Aorta (tissue), 5 donors: ENCODE measurements at regions not wholly inside any gene's neighbourhood (a gene's known extent, or its start where the extent isn't known, plus 50 kb on each side); places are given as distances from the start of the nearest gene placed in this dataset.

ENCODE experiments used
- ATAC-seq: fragments of 200-7000 bp; cut with Tn5 transposase; one replicate; pipeline ENCODE4 v1.9.1; 2022; ENCODE audit warnings: moderate library complexity; ENCODE audit not compliant: low FRiP score
- DNase-seq, 2 donors: peaks; one replicate each; pipeline ENCODE4 v3.0.0-alpha.2; 2020
- H3K27ac ChIP-seq, 2 donors: one replicate each; pipeline ENCODE4 v1.5.1; 2013; ENCODE audit warnings: low read length in 2 of 2, mild to moderate bottlenecking in 2 of 2, moderate library complexity in 2 of 2, control low read depth in 1 of 2, inconsistent platforms in 1 of 2, low read depth in 1 of 2
- H3K27me3 ChIP-seq, 2 donors: one replicate each; pipeline ENCODE4 v1.6.1; 2013; ENCODE audit warnings: control low read depth in 1 of 2, low read length in 1 of 2, mild to moderate bottlenecking in 1 of 2, moderate library complexity in 1 of 2; ENCODE audit not compliant: insufficient read depth in 2 of 2, control insufficient read depth in 1 of 2
- H3K36me3 ChIP-seq, 2 donors: one replicate each; pipeline ENCODE4 v1.6.1; 2013; ENCODE audit warnings: control low read depth in 1 of 2, low read length in 1 of 2, mild to moderate bottlenecking in 1 of 2; ENCODE audit not compliant: insufficient read depth in 2 of 2, control insufficient read depth in 1 of 2
- H3K4me1 ChIP-seq, 2 donors: one replicate each; pipeline ENCODE4 v1.6.1; 2013; ENCODE audit warnings: low read length in 2 of 2, control low read depth in 1 of 2, mild to moderate bottlenecking in 1 of 2, moderate library complexity in 1 of 2; ENCODE audit not compliant: insufficient read depth in 2 of 2, control insufficient read depth in 1 of 2
- H3K4me3 ChIP-seq, 2 donors: one replicate each; pipeline ENCODE4 v1.5.1; 2013; ENCODE audit warnings: low read length in 2 of 2, control low read depth in 1 of 2, mild to moderate bottlenecking in 1 of 2
- H3K9me3 ChIP-seq: one replicate; pipeline ENCODE4 v1.6.1; 2013; ENCODE audit warnings: mild to moderate bottlenecking, low read length; ENCODE audit not compliant: control insufficient read depth
- WGBS, 2 donors: extraction: QIAGEN DNeasy Blood & Tissue Kit; methylation state at CpG; one replicate each; pipeline ENCODE4 v1.1.7; 2013; 5-methylcytosine and 5-hydroxymethylcytosine counted together
- intact Hi-C, 2 donors: fragments of 100-400 bp; cut with DNase I; formaldehyde crosslinking; loops; one replicate each; pipeline versions ENCODE4 v1.14.2 to v1.15.0; 2022
- donor health status: healthy with polysubstance abuse.
- donor health status: Bipolar disorder and iron deficiency.
- donor health status: DM: no; HTN: no; CAD: no.
- donor health status: DM: no; HTN: no; CAD: no.
- donor health status: DM: yes; HTN: yes; CAD: no.

- no peak for DNase-seq
- H3K4me3 ChIP-seq: no peak overlapping the region
- H3K36me3 ChIP-seq: no peaks in the 10 kb centered on the region
- H3K9me3 ChIP-seq: no peaks in the 10 kb centered on the region
- H3K27me3 ChIP-seq: no peaks in the 10 kb centered on the region
- intact Hi-C loops: no loop called here
- ATAC-seq: no peak
- H3K4me1 ChIP-seq: no peaks in the 10 kb centered on the region
- no peak overlapping the region for H3K27ac ChIP-seq
- WGBS, 2 donors: 82 to 87% methylated on average over 2 of the region's 2 CpGs
Observed at GRCh38 chr1:98172022-98172421, 251.2 kb upstream of the DPYD start.

DNA sequence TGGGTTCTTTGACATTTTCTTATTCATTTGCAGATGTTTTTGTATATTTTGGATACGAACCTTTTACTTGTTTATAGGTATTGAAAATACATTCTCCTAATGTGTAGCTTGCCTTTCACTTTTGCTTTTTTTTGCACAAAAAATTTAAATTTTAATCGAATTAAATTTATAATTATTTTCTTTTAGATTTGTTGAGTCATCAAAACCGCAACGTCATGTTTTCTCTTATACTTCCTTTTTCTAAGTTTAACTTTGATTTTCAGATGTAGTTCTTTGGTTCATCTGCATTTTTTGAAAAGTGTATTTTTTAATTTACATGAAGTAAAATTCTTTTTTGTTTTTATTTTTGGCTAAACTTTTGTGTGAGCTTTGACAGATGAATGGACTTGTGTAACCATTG lies 243.7 kb upstream of the DPYD start:
- no peak overlapping the region for H3K27ac ChIP-seq
- H3K4me1 ChIP-seq: no peaks in the 10 kb centered on the region
- intact Hi-C loops: no loop called here
- no peak overlapping the region for H3K4me3 ChIP-seq
- WGBS, 2 donors: 79 to 81% methylated on average over 4 of the region's 4 CpGs
- no peak for DNase-seq
- H3K27me3 ChIP-seq: no peaks in the 10 kb centered on the region
- no peaks in the 10 kb centered on the region for H3K36me3 ChIP-seq
- H3K9me3 ChIP-seq: no peaks in the 10 kb centered on the region
- ATAC-seq: no peak

DNA sequence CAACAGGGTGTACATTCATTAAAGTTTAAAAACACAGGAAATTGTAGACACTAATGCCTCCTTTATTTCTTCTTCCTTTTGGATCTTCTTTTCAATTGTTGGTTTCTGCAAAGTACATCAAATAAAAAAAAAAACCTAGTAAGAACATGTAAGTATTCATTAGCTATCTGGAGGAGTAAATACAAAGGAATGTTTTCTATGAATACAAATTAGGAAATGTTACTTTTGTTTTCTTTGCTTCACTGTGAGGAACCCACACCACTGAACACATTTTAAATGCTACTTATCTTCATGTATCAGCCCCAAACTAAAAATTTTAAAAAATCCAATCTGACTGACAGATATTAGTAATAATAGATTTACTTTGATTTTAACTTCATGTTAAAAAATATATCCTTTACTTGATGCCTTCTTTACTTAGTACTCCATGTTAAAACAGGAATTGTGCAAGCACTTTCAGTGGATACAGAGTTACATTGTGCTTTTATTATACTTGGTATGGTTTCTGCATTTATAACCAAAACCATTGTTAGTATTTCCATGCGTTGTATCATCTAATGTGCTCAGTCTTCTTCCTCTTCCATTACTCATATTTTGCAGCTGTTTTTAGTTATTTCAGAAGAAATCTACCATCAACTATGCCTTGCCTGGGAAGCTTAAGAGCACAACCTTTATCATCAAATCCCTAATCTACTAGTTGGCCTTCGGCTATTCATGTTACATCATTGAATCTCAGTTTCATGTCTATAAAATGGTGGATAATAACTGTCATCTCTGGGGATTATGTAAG lies 236.9 kb upstream of the DPYD start:
- DNase-seq: no peak
- intact Hi-C loops: no loop called here
- Histone ChIP-seq H3K4me3 (no peak overlapping the region), H3K4me1 (no peaks in the 10 kb centered on the region), H3K36me3 (no peaks in the 10 kb centered on the region), H3K27ac (no peak overlapping the region), H3K9me3 (no peaks in the 10 kb centered on the region), H3K27me3 (peaks cover 0 to 2% of the 10 kb centered on the region in 2 donors)
- 79 to 89% methylated on average over 2 of the region's 2 CpGs for WGBS, 2 donors
- ATAC-seq: no peak

DNA sequence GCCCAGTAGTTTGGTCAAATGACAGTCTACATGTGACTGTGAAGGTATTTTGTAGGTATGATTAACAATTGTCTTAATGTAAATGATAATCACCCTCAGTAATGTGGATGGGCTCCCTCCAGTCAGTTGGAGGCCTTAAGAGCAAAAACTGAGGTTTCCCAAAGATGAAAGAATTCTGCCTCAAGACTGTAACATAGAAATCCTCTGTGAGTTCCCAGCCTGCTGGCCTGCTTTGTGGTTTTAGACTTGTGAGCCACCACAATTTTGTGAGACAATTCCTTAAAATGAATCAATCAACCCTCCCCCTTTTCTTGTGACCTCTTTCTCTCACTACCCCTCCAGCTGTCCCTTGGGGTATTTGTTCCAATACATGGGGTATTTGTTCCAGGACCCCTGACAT lies 226.4 kb upstream of the DPYD start:
- Histone ChIP-seq H3K27ac (no peak overlapping the region), H3K4me3 (no peak overlapping the region), H3K27me3 (no peaks in the 10 kb centered on the region), H3K9me3 (no peaks in the 10 kb centered on the region), H3K4me1 (no peaks in the 10 kb centered on the region), H3K36me3 (no peaks in the 10 kb centered on the region)
- intact Hi-C loops: no loop called here
- DNase-seq: no peak
- ATAC-seq: no peak

DNA sequence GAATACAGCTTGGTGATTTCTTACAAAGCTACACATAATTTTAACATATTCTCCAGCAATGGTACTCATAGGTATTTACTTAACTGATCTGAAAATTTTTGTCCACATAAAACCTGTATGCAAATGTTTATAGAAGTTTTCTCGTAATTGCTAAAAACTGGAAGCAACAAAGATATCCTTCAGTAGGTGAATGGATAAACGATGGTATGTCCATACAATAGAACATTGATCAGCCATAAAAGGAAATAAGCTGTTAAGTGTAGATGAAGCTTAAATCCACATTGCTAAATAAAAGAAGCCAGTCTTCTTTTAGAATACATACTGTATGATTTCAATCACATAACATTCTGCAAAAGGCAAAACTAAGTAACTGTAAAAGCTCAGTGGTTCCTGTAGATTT lies 224.8 kb upstream of the DPYD start:
- 68 to 87% methylated on average over 2 of the region's 2 CpGs for WGBS, 2 donors
- Histone ChIP-seq H3K27me3 (no peaks in the 10 kb centered on the region), H3K4me1 (no peaks in the 10 kb centered on the region), H3K4me3 (no peak overlapping the region), H3K27ac (no peak overlapping the region), H3K36me3 (no peaks in the 10 kb centered on the region), H3K9me3 (no peaks in the 10 kb centered on the region)
- ATAC-seq (no peak), DNase-seq (no peak)
- intact Hi-C loops: no loop called here

GRCh38 chr1:98143403-98143802 lies 222.6 kb upstream of the DPYD start:
- Histone ChIP-seq H3K4me1 (no peaks in the 10 kb centered on the region), H3K27me3 (no peaks in the 10 kb centered on the region), H3K27ac (no peak overlapping the region), H3K9me3 (no peaks in the 10 kb centered on the region), H3K36me3 (no peaks in the 10 kb centered on the region), H3K4me3 (no peak overlapping the region)
- DNase-seq (no peak), ATAC-seq (no peak)
- 73 to 74% methylated on average over 2 of the region's 2 CpGs for WGBS, 2 donors
- intact Hi-C loops: no loop called here

- Histone ChIP-seq H3K9me3 (no peaks in the 10 kb centered on the region), H3K36me3 (no peaks in the 10 kb centered on the region), H3K27me3 (no peaks in the 10 kb centered on the region), H3K4me3 (no peak overlapping the region), H3K27ac (no peak overlapping the region), H3K4me1 (no peaks in the 10 kb centered on the region)
- no peak for DNase-seq
- WGBS, 2 donors: 19% methylated on average over 4 of the region's 4 CpGs
- intact Hi-C loops: no loop called here
- no peak for ATAC-seq
Observed at GRCh38 chr1:98133131-98133530, 212.3 kb upstream of the DPYD start.

- Histone ChIP-seq H3K36me3 (no peaks in the 10 kb centered on the region), H3K27me3 (no peaks in the 10 kb centered on the region), H3K4me1 (no peaks in the 10 kb centered on the region), H3K27ac (no peak overlapping the region), H3K4me3 (no peak overlapping the region), H3K9me3 (no peaks in the 10 kb centered on the region)
- DNase-seq: no peak
- 40 to 56% methylated on average over 1 of the region's 1 CpG for WGBS, 2 donors
- intact Hi-C loops: no loop called here
- ATAC-seq: no peak
Observed at GRCh38 chr1:98130408-98130807, 209.6 kb upstream of the DPYD start.

DNA sequence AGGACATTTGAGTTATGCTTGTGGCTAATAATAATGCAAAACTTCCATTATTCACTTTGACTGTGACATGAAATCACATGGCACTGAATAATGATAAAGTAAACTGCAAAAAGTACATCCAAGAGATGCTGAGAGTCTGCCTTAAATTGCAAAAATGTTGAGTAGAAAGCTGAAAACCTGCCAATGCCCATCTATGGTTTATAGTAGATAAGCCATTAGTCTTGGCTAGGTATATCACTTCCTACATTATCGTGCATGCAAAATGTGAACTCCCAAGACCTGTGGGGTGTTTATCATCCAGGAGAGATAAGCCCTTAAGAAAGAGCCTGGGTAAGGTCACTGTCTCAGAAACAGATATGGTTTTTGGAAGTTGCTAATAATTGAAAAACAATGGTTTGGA lies 208.7 kb upstream of the DPYD start:
- intact Hi-C loops: no loop called here
- Histone ChIP-seq H3K4me3 (no peak overlapping the region), H3K27me3 (no peaks in the 10 kb centered on the region), H3K4me1 (no peaks in the 10 kb centered on the region), H3K36me3 (no peaks in the 10 kb centered on the region), H3K27ac (no peak overlapping the region), H3K9me3 (no peaks in the 10 kb centered on the region)
- DNase-seq (no peak), ATAC-seq (no peak)
- WGBS, 2 donors: 25 to 39% methylated on average over 1 of the region's 1 CpG
